Lower leg skin (tissue), 3 donors: ENCODE measurements at regions not wholly inside any gene's neighbourhood (a gene's known extent, or its start where the extent isn't known, plus 50 kb on each side); places are given as distances from the start of the nearest gene placed in this dataset.

Source experiments
- POLR2A ChIP-seq, 2 donors: fragments of 450-650 bp; IDR thresholded peaks; one replicate each; pipeline ENCODE4 v1.6.1; 2016 to 2017; ENCODE audit warnings: antibody characterized with exemption in 2 of 2, mild to moderate bottlenecking in 1 of 2, moderate library complexity in 1 of 2
- TF ChIP-seq, protein P1 (sequence below), 3 donors: fragments of 450-650 bp; IDR thresholded peaks; one replicate each; pipeline ENCODE4 v1.5.1; 2016; ENCODE audit warnings: antibody characterized with exemption in 3 of 3, mild to moderate bottlenecking in 3 of 3, moderate library complexity in 2 of 3

DNA sequence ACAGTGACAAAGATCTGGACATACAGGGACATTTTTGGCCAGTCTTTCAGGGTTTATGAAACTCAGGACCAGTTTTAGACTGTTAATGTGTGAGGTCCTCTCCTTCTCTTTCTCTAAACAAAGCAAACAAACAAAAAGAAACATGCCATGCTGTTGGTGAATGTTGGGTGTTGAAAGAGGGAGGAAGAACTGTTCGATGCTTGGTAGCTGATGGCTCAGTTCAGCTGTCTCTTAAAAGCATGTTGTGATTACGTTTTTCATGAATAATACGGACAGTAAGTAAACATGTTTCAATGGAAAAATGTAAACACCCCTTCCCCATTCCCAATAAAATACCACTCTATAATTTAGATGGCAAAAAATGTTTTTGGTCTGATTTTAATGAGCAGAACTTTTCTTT lies 219.1 kb downstream of the SEC23IP start:
- no peak for TF ChIP-seq POLR2A (IDR thresholded peaks at IDR 0.05)
- TF ChIP-seq, protein P1, sequence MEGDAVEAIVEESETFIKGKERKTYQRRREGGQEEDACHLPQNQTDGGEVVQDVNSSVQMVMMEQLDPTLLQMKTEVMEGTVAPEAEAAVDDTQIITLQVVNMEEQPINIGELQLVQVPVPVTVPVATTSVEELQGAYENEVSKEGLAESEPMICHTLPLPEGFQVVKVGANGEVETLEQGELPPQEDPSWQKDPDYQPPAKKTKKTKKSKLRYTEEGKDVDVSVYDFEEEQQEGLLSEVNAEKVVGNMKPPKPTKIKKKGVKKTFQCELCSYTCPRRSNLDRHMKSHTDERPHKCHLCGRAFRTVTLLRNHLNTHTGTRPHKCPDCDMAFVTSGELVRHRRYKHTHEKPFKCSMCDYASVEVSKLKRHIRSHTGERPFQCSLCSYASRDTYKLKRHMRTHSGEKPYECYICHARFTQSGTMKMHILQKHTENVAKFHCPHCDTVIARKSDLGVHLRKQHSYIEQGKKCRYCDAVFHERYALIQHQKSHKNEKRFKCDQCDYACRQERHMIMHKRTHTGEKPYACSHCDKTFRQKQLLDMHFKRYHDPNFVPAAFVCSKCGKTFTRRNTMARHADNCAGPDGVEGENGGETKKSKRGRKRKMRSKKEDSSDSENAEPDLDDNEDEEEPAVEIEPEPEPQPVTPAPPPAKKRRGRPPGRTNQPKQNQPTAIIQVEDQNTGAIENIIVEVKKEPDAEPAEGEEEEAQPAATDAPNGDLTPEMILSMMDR (IDR thresholded peaks at IDR 0.05) = no peak
